GM12878 (cell line): ENCODE measurements at regions not wholly inside any gene's neighbourhood (a gene's known extent, or its start where the extent isn't known, plus 50 kb on each side); places are given as distances from the start of the nearest gene placed in this dataset.

Experiments
- ATAC-seq: fragments of 200-7000 bp; cut with Tn5 transposase; 3 replicates; pipeline ENCODE4 v1.9.1; 2020; ENCODE audit warnings: mild to moderate bottlenecking, moderate library complexity
- BruUV-seq: library from RNA; stranded (reverse); fragments of 400-500 nt; replicated peaks from 2 replicates; lab custom pipeline; 2021; lab: Mats Ljungman, UMichigan
- CTCF ChIA-PET: fragments of 300-600 bp; sonication (Branson Sonifier 250); formaldehyde crosslinking; extraction: SDS; loops from one replicate; lab custom pipeline; 2021; ENCODE audit warnings: inconsistent platforms; lab: Yijun Ruan, JAX
- POLR2A ChIA-PET: fragments of 350-600 bp; formaldehyde crosslinking; extraction: SDS; loops from one replicate; lab custom pipeline; 2021; ENCODE audit warnings: inconsistent platforms; lab: Charles Lee
- RAD21 ChIA-PET: fragments of 300-600 bp; sonication (Branson Sonifier 250); formaldehyde crosslinking; loops from one replicate; lab custom pipeline; 2023; ENCODE audit warnings: antibody characterized with exemption; ENCODE audit not compliant: unreplicated experiment; lab: Charles Lee
- SMC1A ChIA-PET: fragments of 300-600 bp; sonication (Branson Sonifier 250); formaldehyde crosslinking; loops from one replicate; lab custom pipeline; 2023; ENCODE audit not compliant: unreplicated experiment, uncharacterized antibody; lab: Charles Lee
- DNase-seq: peaks from one replicate; pipeline ENCODE4 v3.0.0-alpha.2; 2011; ENCODE audit warnings: low read depth, low spot score
- FAIRE-seq: peaks from 3 replicates; lab custom pipeline; 2011; peaks lifted over from hg19 to GRCh38; lab: Jason Lieb, UNC
- H2AFZ ChIP-seq: 2 replicates; pipeline ENCODE4 v1.6.0; 2011; ENCODE audit warnings: low read depth, low read length, control low read depth; ENCODE audit not compliant: control insufficient read depth
- H3K27ac ChIP-seq: 2 replicates; pipeline ENCODE4 v1.5.1; 2011; ENCODE audit warnings: control low read depth; ENCODE audit not compliant: control insufficient read depth, insufficient read depth
- H3K27me3 ChIP-seq, 2 experiments: replicated peaks in 1 of 2; 2 replicates each; pipeline versions ENCODE4 v1.6.0 to v1.6.1; 2011; ENCODE audit warnings: low read length in 1 of 2; ENCODE audit not compliant: control insufficient read depth in 2 of 2, insufficient read depth in 2 of 2
- H3K36me3 ChIP-seq, 2 experiments: 2 replicates each; pipeline ENCODE4 v1.5.1; 2011; ENCODE audit warnings: low read length in 1 of 2; ENCODE audit not compliant: control insufficient read depth in 2 of 2, insufficient read depth in 2 of 2
- H3K4me1 ChIP-seq: 2 replicates; pipeline ENCODE4 v1.6.1; 2011; ENCODE audit warnings: mild to moderate bottlenecking, low read length, moderate library complexity, mixed read lengths; ENCODE audit not compliant: control insufficient read depth, insufficient read depth
- H3K4me2 ChIP-seq: 2 replicates; pipeline ENCODE4 v1.6.0; 2011; ENCODE audit warnings: control low read depth; ENCODE audit not compliant: control insufficient read depth, insufficient read depth
- H3K4me3 ChIP-seq: fragments of 200-600 bp; sonication (generic); 2 replicates; pipeline ENCODE4 v1.5.1; 2016
- H3K79me2 ChIP-seq: 2 replicates; pipeline ENCODE4 v1.6.0; 2011; ENCODE audit warnings: low read length; ENCODE audit not compliant: control insufficient read depth, insufficient read depth
- H3K9ac ChIP-seq: 2 replicates; pipeline ENCODE4 v1.8.0; 2011; ENCODE audit warnings: low read length, control low read depth, mixed read lengths; ENCODE audit not compliant: control insufficient read depth, insufficient read depth
- H3K9me3 ChIP-seq: replicated peaks from 3 replicates; pipeline ENCODE4 v1.5.1; 2011; ENCODE audit warnings: mild to moderate bottlenecking, low read length; ENCODE audit not compliant: control insufficient read depth, insufficient read depth
- H4K20me1 ChIP-seq: 2 replicates; pipeline ENCODE4 v1.6.0; 2011; ENCODE audit not compliant: control insufficient read depth, insufficient read depth
- BACH1 ChIP-seq: fragments of 450-650 bp; IDR thresholded peaks from 2 replicates; pipeline ENCODE4 v1.6.1; 2017; ENCODE audit warnings: mild to moderate bottlenecking, borderline replicate concordance
- CBFB ChIP-seq: IDR thresholded peaks from 2 replicates; pipeline ENCODE4 v1.6.1; 2016; ENCODE audit warnings: antibody characterized with exemption, low read depth
- CHD2 ChIP-seq: IDR thresholded peaks from 2 replicates; pipeline ENCODE4 v1.6.1; 2011; ENCODE audit warnings: low read depth, low read length, improper control_type of control experiment, borderline replicate concordance
- ESRRA ChIP-seq: IDR thresholded peaks from 2 replicates; pipeline ENCODE4 v1.6.1; 2012; ENCODE audit warnings: mild to moderate bottlenecking, low read length, improper control_type of control experiment
- HDGF ChIP-seq: fragments of 450-650 bp; IDR thresholded peaks from 2 replicates; pipeline ENCODE4 v1.6.1; 2016; ENCODE audit warnings: antibody characterized with exemption
- IRF4 ChIP-seq: IDR thresholded peaks from 2 replicates; pipeline ENCODE4 v1.6.1; 2011; ENCODE audit warnings: low read depth, low read length
- MTA2 ChIP-seq: fragments of 450-650 bp; IDR thresholded peaks from 2 replicates; pipeline ENCODE4 v1.6.1; 2016; ENCODE audit warnings: low read depth, mild to moderate bottlenecking, moderate library complexity
- NR2C2 ChIP-seq: IDR thresholded peaks from 2 replicates; pipeline ENCODE4 v1.6.1; 2011; ENCODE audit warnings: borderline replicate concordance, low read depth; ENCODE audit not compliant: control insufficient read depth, insufficient read length
- POLR2AphosphoS5 ChIP-seq: IDR thresholded peaks from 2 replicates; pipeline ENCODE4 v1.6.1; 2011; ENCODE audit warnings: mild to moderate bottlenecking, low read length, inconsistent platforms
- RCOR1 ChIP-seq: conservative IDR thresholded peaks from 2 replicates; pipeline ENCODE4 v1.6.1; 2012; ENCODE audit warnings: low read depth, low read length, improper control_type of control experiment
- SKIL ChIP-seq: fragments of 450-650 bp; IDR thresholded peaks from 2 replicates; pipeline ENCODE4 v1.6.1; 2017; ENCODE audit warnings: mild to moderate bottlenecking, low read depth, inconsistent platforms; ENCODE audit not compliant: poor library complexity, severe bottlenecking
- SMAD5 ChIP-seq: IDR thresholded peaks from 2 replicates; pipeline ENCODE4 v1.6.1; 2016; ENCODE audit warnings: antibody characterized with exemption, low read depth
- SMARCA5 ChIP-seq: fragments of 450-650 bp; IDR thresholded peaks from 2 replicates; pipeline ENCODE4 v1.6.1; 2017; ENCODE audit warnings: mild to moderate bottlenecking
- ZSCAN29 ChIP-seq: fragments of 450-650 bp; IDR thresholded peaks from 2 replicates; pipeline ENCODE4 v1.6.1; 2017; ENCODE audit warnings: mild to moderate bottlenecking, moderate library complexity
- WGBS: methylation state at CpG from one replicate; pipeline ENCODE4 v1.1.6; 2016; ENCODE audit warnings: low lambda C conversion rate; ENCODE audit not compliant: insufficient replicate concordance, insufficient coverage; ENCODE audit errors: missing lambda C conversion rate; 5-methylcytosine and 5-hydroxymethylcytosine counted together
- in situ Hi-C: fragments of 300-500 bp; cut with MboI; formaldehyde crosslinking; loops from 9 replicates; pipeline ENCODE4 v1.14.3; 2018; ENCODE audit warnings: mixed read lengths
- intact Hi-C: fragments of 100-400 bp; cut with micrococcal nuclease; formaldehyde crosslinking; loops from one replicate; pipeline ENCODE4 v1.14.2; 2022; ENCODE audit not compliant: unreplicated experiment

GRCh38 chr6:165959627-165960026, 208.0 kb downstream of the TBXT start:
- in situ Hi-C loops = no loop called here
- Histone ChIP-seq H2AFZ (no peak overlapping the region), H3K79me2 (no peaks in the 10 kb centered on the region), H3K4me2 (no peak overlapping the region)
- ChIA-PET CTCF (no interaction called here), POLR2A (no interaction called here)
- WGBS = 9% methylated on average over 5 of the region's 5 CpGs
- FAIRE-seq = no peak
- TF ChIP-seq RCOR1 (no peak), MTA2 (no peak), SMARCA5 (no peak), CBFB (no peak), POLR2AphosphoS5 (no peak), BACH1 (no peak), ZSCAN29 (no peak), SMAD5 (no peak), ESRRA (no peak), CHD2 (no peak), NR2C2 (no peak), IRF4 (no peak)
- TF ChIP-seq, all 136 proteins: peak for 0
- intact Hi-C loops = no loop called here
- Histone ChIP-seq H3K4me3 (no peak overlapping the region), H3K9me3 (no peaks in the 10 kb centered on the region), H3K27me3 (no peaks in the 10 kb centered on the region), H4K20me1 (no peaks in the 10 kb centered on the region), H3K27ac (no peak overlapping the region), H3K4me1 (no peaks in the 10 kb centered on the region), H3K9ac (no peak overlapping the region), H3K36me3 (no peaks in the 10 kb centered on the region)
- ChIA-PET RAD21 (no interaction called here), SMC1A (no interaction called here)
- DNase-seq (no peak), ATAC-seq (no peak)
- no TSS peak for BruUV-seq

- TF ChIP-seq HDGF (no peak), SKIL (no peak)
- BruUV-seq = no TSS peak
- Histone ChIP-seq H3K27me3 (no peaks in the 10 kb centered on the region), H2AFZ (no peak overlapping the region), H3K4me2 (no peak overlapping the region), H3K4me1 (no peaks in the 10 kb centered on the region), H3K36me3 (no peaks in the 10 kb centered on the region), H3K9ac (no peak overlapping the region), H3K9me3 (no peaks in the 10 kb centered on the region), H4K20me1 (no peaks in the 10 kb centered on the region), H3K4me3 (no peak overlapping the region), H3K27ac (no peak overlapping the region), H3K79me2 (no peaks in the 10 kb centered on the region)
- ChIA-PET SMC1A (no interaction called here), CTCF (no interaction called here), RAD21 (no interaction called here), POLR2A (no interaction called here)
- no peak for ATAC-seq
- 0% methylated on average over 1 of the region's 1 CpG for WGBS
- in situ Hi-C loops (no loop called here), intact Hi-C loops (no loop called here)
- DNase-seq = no peak
- no peak for FAIRE-seq
These were observed 210.8 kb downstream of the TBXT start for GRCh38 chr6:165956874-165957273.
